Astrocyte (in vitro differentiated cells and primary cell): ENCODE measurements at regions not wholly inside any gene's neighbourhood (a gene's known extent, or its start where the extent isn't known, plus 50 kb on each side); places are given as distances from the start of the nearest gene placed in this dataset.

Source experiments
- DNase-seq: peaks from one replicate; pipeline ENCODE4 v3.0.0-alpha.2; 2010; ENCODE audit warnings: low read depth
- FAIRE-seq: peaks from 2 replicates; lab custom pipeline; 2011; peaks lifted over from hg19 to GRCh38; lab: Jason Lieb, UNC
- H2AFZ ChIP-seq: 2 replicates; pipeline ENCODE4 v1.6.0; 2012; ENCODE audit warnings: low read depth, low read length, inconsistent platforms
- H3K27ac ChIP-seq: 2 replicates; pipeline ENCODE4 v1.5.1; 2011; ENCODE audit warnings: low read depth, low read length, inconsistent platforms
- H3K27me3 ChIP-seq: 2 replicates; pipeline ENCODE4 v1.6.0; 2011; ENCODE audit warnings: low read length, inconsistent platforms; ENCODE audit not compliant: insufficient read depth
- H3K36me3 ChIP-seq: 2 replicates; pipeline ENCODE4 v1.5.1; 2011; ENCODE audit warnings: low read length, inconsistent platforms; ENCODE audit not compliant: insufficient read depth
- H3K4me1 ChIP-seq: 2 replicates; pipeline ENCODE4 v1.5.1; 2011; ENCODE audit warnings: low read length, inconsistent platforms; ENCODE audit not compliant: insufficient read depth
- H3K4me2 ChIP-seq: 2 replicates; pipeline ENCODE4 v1.6.0; 2012; ENCODE audit warnings: low read length, inconsistent platforms
- H3K4me3 ChIP-seq: 2 replicates; pipeline ENCODE4 v1.5.1; 2011; ENCODE audit warnings: low read depth, mild to moderate bottlenecking, low read length, inconsistent platforms; ENCODE audit not compliant: insufficient read depth
- H3K79me2 ChIP-seq: 2 replicates; pipeline ENCODE4 v1.6.0; 2012; ENCODE audit warnings: mild to moderate bottlenecking, low read length, inconsistent platforms; ENCODE audit not compliant: insufficient read depth
- H3K9ac ChIP-seq: 2 replicates; pipeline ENCODE4 v1.6.0; 2012; ENCODE audit warnings: mild to moderate bottlenecking, low read length, inconsistent platforms
- H3K9me3 ChIP-seq: 2 replicates; pipeline ENCODE4 v1.5.1; 2012; ENCODE audit warnings: low read depth, mild to moderate bottlenecking, low read length, inconsistent platforms; ENCODE audit not compliant: insufficient read depth
- H4K20me1 ChIP-seq: 2 replicates; pipeline ENCODE4 v1.6.0; 2012; ENCODE audit warnings: low read length, inconsistent platforms; ENCODE audit not compliant: insufficient read depth
- H3K27ac Mint-ChIP-seq: one replicate; pipeline ENCODE4 v1.8.0; 2021; ENCODE audit warnings: mild to moderate bottlenecking, mixed read lengths; ENCODE audit not compliant: unreplicated experiment
- H3K27me3 Mint-ChIP-seq: one replicate; pipeline ENCODE4 v1.8.0; 2021; ENCODE audit warnings: low read depth, mixed read lengths; ENCODE audit not compliant: unreplicated experiment
- H3K36me3 Mint-ChIP-seq: one replicate; pipeline ENCODE4 v1.8.0; 2021; ENCODE audit warnings: low read depth, mixed read lengths; ENCODE audit not compliant: unreplicated experiment
- H3K4me1 Mint-ChIP-seq: one replicate; pipeline ENCODE4 v1.8.0; 2021; ENCODE audit warnings: low read depth, mixed read lengths; ENCODE audit not compliant: unreplicated experiment
- H3K4me3 Mint-ChIP-seq: one replicate; pipeline ENCODE4 v1.8.0; 2021; ENCODE audit warnings: mild to moderate bottlenecking, moderate library complexity, mixed read lengths; ENCODE audit not compliant: unreplicated experiment
- H3K9me3 Mint-ChIP-seq: one replicate; pipeline ENCODE4 v1.8.0; 2021; ENCODE audit warnings: mild to moderate bottlenecking, mixed read lengths; ENCODE audit not compliant: unreplicated experiment
- EZH2 ChIP-seq: IDR thresholded peaks from 2 replicates; pipeline ENCODE4 v1.6.1; 2012; ENCODE audit warnings: mild to moderate bottlenecking, low read length, inconsistent platforms; ENCODE audit not compliant: insufficient read depth
- TF ChIP-seq, protein P1 (sequence below): IDR thresholded peaks from 2 replicates; pipeline ENCODE4 v1.5.1; 2011; ENCODE audit warnings: low read depth, mild to moderate bottlenecking, inconsistent platforms, low read length, moderate library complexity; ENCODE audit not compliant: insufficient read depth

DNA sequence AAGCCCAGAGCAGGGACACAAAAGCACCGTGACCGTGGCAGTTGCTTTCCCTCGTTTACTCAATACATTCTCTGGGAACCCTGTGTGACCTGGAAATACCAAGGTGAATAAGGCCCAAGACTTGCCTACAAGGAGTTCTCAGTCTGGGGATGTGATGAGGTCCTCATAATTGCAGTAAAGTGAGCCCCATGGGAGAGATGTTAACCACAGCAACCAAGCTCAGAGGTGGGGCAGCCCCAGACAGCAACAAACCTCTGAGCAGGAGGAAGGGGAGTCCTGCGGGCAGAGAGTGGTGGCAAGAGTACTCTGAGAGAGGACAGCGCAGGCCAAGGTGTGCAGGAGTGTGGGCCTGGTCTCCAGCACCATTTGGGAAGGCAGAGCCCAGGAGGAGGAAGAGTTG lies 91.6 kb downstream of the TTC32 start:
- Histone ChIP-seq H3K4me3 (no peak overlapping the region), H3K27ac (no peak overlapping the region), H2AFZ (no peak overlapping the region), H3K79me2 (no peaks in the 10 kb centered on the region), H3K9me3 (no peaks in the 10 kb centered on the region), H3K4me1 (peaks cover 3% of the 10 kb centered on the region), H3K36me3 (no peaks in the 10 kb centered on the region), H4K20me1 (no peaks in the 10 kb centered on the region), H3K27me3 (no peaks in the 10 kb centered on the region), H3K4me2 (no peak overlapping the region), H3K9ac (no peak overlapping the region)
- no peak overlapping the region for H3K4me3 Mint-ChIP-seq
- H3K27ac Mint-ChIP-seq: no peak overlapping the region
- H3K4me1 Mint-ChIP-seq: peaks cover 6% of the 10 kb centered on the region
- H3K27me3 Mint-ChIP-seq: peaks cover 10% of the 10 kb centered on the region
- DNase-seq: no peak
- TF ChIP-seq, protein P1, sequence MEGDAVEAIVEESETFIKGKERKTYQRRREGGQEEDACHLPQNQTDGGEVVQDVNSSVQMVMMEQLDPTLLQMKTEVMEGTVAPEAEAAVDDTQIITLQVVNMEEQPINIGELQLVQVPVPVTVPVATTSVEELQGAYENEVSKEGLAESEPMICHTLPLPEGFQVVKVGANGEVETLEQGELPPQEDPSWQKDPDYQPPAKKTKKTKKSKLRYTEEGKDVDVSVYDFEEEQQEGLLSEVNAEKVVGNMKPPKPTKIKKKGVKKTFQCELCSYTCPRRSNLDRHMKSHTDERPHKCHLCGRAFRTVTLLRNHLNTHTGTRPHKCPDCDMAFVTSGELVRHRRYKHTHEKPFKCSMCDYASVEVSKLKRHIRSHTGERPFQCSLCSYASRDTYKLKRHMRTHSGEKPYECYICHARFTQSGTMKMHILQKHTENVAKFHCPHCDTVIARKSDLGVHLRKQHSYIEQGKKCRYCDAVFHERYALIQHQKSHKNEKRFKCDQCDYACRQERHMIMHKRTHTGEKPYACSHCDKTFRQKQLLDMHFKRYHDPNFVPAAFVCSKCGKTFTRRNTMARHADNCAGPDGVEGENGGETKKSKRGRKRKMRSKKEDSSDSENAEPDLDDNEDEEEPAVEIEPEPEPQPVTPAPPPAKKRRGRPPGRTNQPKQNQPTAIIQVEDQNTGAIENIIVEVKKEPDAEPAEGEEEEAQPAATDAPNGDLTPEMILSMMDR: no peak
- TF ChIP-seq EZH2: no peak
- H3K9me3 Mint-ChIP-seq: no peaks in the 10 kb centered on the region
- FAIRE-seq: no peak
- no peaks in the 10 kb centered on the region for H3K36me3 Mint-ChIP-seq

DNA sequence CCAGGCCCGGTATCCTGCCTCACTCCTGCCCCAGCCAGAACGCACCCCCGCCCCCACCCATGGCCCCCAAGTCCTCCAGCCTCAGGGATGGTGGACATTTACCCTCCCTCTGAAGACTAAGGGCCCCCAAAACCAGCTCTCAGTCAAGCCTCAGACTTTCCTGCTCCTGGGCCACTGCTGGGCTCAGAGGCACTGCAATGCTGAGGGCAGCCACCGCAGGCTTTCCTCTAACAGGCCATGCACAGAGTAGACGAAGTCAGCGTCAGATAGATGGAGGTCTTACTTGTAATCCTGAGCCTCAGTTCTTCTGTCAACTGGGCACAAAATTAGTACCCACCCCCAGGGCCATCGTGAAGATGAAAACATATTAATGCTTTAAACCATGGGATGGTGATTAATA lies 92.6 kb downstream of the TTC32 start:
- Histone ChIP-seq H3K4me3 (no peak overlapping the region), H4K20me1 (no peaks in the 10 kb centered on the region), H3K4me1 (peaks cover 3% of the 10 kb centered on the region), H3K4me2 (no peak overlapping the region), H3K9ac (no peak overlapping the region), H3K79me2 (no peaks in the 10 kb centered on the region), H3K36me3 (no peaks in the 10 kb centered on the region), H3K27ac (no peak overlapping the region), H2AFZ (no peak overlapping the region), H3K9me3 (no peaks in the 10 kb centered on the region), H3K27me3 (no peaks in the 10 kb centered on the region)
- no peaks in the 10 kb centered on the region for H3K9me3 Mint-ChIP-seq
- H3K36me3 Mint-ChIP-seq: no peaks in the 10 kb centered on the region
- H3K4me1 Mint-ChIP-seq: peaks cover 6% of the 10 kb centered on the region
- DNase-seq (no peak), FAIRE-seq (no peak)
- peaks cover 6% of the 10 kb centered on the region for H3K27me3 Mint-ChIP-seq
- TF ChIP-seq EZH2: no peak
- no peak overlapping the region for H3K27ac Mint-ChIP-seq
- no peak overlapping the region for H3K4me3 Mint-ChIP-seq

DNA sequence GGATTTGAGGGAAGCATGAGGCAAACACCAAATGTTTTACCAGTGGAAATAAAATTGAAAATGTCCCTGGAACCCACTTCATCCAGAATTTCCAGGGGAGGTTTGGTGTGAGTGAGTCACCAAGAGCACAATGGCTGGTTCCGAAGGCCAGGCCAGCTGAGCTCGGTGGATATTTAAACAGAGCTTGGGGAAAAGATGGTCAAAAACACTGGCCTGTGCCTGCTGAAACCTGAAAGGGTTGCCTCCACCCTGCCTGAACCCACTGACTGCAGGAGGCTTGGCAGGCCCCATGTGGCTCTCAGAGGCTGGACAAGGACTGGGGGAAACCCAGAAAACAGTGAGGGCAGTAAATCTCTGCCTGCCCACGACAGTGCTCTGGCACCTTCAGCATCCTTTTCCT lies 93.9 kb downstream of the TTC32 start:
- Histone ChIP-seq H3K36me3 (no peaks in the 10 kb centered on the region), H3K79me2 (no peaks in the 10 kb centered on the region), H3K9me3 (no peaks in the 10 kb centered on the region), H3K9ac (no peak overlapping the region), H3K4me2 (no peak overlapping the region), H3K27me3 (no peaks in the 10 kb centered on the region), H3K4me3 (no peak overlapping the region), H2AFZ (no peak overlapping the region), H3K4me1 (peaks cover 3% of the 10 kb centered on the region), H4K20me1 (no peaks in the 10 kb centered on the region), H3K27ac (no peak overlapping the region)
- no peak for TF ChIP-seq EZH2
- TF ChIP-seq, protein P1: no peak
- peaks cover 6% of the 10 kb centered on the region for H3K4me1 Mint-ChIP-seq
- no peaks in the 10 kb centered on the region for H3K36me3 Mint-ChIP-seq
- no peaks in the 10 kb centered on the region for H3K9me3 Mint-ChIP-seq
- H3K27ac Mint-ChIP-seq: no peak overlapping the region
- H3K4me3 Mint-ChIP-seq: no peak overlapping the region
- no peak for DNase-seq
- FAIRE-seq: no peak
- peaks cover 6% of the 10 kb centered on the region for H3K27me3 Mint-ChIP-seq
